ENCODE measurements at regions not wholly inside any gene's neighbourhood (a gene's known extent, or its start where the extent isn't known, plus 50 kb on each side); places are given as distances from the start of the nearest gene placed in this dataset.

DNA sequence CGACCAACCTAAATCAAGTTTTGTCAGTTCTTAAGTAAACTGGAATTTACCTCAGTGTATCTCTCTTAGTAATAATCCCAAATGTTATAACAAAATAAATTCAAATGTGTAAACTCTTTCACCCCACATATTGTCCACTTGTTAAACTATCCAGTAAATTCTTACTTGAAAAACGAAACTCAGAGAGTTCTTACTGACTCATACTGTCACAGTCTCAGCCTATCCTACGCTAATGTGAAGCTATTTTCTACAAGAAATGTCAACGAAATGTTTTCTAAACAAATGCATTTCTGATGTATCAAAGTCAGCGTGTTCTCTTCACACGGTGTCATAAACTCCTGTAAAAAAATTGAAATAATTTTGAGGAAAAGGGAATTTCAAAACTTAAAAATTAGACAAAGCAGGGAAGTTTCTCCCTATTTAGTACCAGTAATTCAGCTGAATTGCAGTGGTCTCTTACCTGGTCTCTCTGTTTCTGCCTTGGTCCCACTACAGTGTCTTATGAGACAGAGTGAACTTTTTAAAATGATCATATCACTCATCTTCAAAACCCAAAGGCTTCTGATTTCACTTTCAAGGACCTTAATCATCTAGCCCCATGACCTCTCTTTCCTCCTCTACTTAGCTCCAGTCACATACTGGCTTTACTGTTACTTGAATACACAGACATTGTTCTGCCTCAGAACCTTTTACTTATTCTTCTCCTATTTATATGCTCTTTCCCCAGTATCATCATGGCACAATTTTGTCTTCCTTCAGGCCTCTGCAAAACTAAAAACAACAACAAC lies 63.3 kb downstream of the DCAF8L1 start:
- ATAC-seq: no peak
- TF ChIP-seq BACH2 (CRISPR knock-in tag; IDR thresholded peaks at IDR 0.05; ENCODE audit: borderline replicate concordance) (no peak), PPARA (CRISPR knock-in tag; IDR thresholded peaks at IDR 0.05; ENCODE audit: borderline replicate concordance) (no peak), ZNF70 (CRISPR knock-in tag; IDR thresholded peaks at IDR 0.05) (no peak), OSR1 (CRISPR knock-in tag; IDR thresholded peaks at IDR 0.05) (no peak), RARB (CRISPR knock-in tag; IDR thresholded peaks at IDR 0.05) (no peak), CSDC2 (CRISPR knock-in tag; IDR thresholded peaks at IDR 0.05) (no peak), ZFP30 (CRISPR knock-in tag; IDR thresholded peaks at IDR 0.05) (no peak), ZFP3 (CRISPR knock-in tag; IDR thresholded peaks at IDR 0.05) (no peak)
- TF ChIP-seq, protein P1, sequence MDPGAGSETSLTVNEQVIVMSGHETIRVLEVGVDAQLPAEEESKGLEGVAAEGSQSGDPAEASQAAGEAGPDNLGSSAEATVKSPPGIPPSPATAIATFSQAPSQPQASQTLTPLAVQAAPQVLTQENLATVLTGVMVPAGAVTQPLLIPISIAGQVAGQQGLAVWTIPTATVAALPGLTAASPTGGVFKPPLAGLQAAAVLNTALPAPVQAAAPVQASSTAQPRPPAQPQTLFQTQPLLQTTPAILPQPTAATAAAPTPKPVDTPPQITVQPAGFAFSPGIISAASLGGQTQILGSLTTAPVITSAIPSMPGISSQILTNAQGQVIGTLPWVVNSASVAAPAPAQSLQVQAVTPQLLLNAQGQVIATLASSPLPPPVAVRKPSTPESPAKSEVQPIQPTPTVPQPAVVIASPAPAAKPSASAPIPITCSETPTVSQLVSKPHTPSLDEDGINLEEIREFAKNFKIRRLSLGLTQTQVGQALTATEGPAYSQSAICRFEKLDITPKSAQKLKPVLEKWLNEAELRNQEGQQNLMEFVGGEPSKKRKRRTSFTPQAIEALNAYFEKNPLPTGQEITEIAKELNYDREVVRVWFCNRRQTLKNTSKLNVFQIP (CRISPR knock-in tag; IDR thresholded peaks at IDR 0.05; ENCODE audit: borderline replicate concordance, low read depth): no peak

DNA sequence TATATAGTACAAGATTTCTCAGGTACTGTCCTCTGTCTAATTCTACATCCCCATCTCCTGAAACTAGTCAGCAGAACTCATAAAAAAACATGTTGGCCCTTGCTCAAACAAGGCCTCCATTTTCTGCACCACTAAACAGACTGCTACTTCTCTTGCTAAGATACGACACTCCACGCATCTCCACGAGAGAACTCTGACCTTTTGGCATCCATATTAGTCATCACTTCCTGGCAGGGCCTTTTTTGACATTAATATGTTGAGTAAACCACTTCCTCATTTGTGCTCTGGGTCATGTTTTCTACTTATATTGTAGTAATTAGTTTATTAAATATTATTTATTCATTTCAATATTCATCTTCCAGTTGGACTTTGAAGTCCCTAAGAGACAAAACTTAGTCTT lies 65.6 kb downstream of the DCAF8L1 start:
- TF ChIP-seq, protein P1 (CRISPR knock-in tag; IDR thresholded peaks at IDR 0.05; ENCODE audit: borderline replicate concordance, low read depth): no peak
- TF ChIP-seq ARNTL (CRISPR knock-in tag; IDR thresholded peaks at IDR 0.05; ENCODE audit: borderline replicate concordance, low read depth): no peak
- no peak for TF ChIP-seq SNAI2 (CRISPR knock-in tag; IDR thresholded peaks at IDR 0.05)
- TF ChIP-seq GLIS3 (CRISPR knock-in tag; IDR thresholded peaks at IDR 0.05): no peak
- TF ChIP-seq, protein P2, sequence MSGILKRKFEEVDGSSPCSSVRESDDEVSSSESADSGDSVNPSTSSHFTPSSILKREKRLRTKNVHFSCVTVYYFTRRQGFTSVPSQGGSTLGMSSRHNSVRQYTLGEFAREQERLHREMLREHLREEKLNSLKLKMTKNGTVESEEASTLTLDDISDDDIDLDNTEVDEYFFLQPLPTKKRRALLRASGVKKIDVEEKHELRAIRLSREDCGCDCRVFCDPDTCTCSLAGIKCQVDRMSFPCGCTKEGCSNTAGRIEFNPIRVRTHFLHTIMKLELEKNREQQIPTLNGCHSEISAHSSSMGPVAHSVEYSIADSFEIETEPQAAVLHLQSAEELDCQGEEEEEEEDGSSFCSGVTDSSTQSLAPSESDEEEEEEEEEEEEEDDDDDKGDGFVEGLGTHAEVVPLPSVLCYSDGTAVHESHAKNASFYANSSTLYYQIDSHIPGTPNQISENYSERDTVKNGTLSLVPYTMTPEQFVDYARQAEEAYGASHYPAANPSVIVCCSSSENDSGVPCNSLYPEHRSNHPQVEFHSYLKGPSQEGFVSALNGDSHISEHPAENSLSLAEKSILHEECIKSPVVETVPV (CRISPR knock-in tag; IDR thresholded peaks at IDR 0.05): no peak
- no peak for TF ChIP-seq BACH2 (CRISPR knock-in tag; IDR thresholded peaks at IDR 0.05; ENCODE audit: borderline replicate concordance)
- TF ChIP-seq ZFP30 (CRISPR knock-in tag; IDR thresholded peaks at IDR 0.05): no peak
- TF ChIP-seq ZNF8 (CRISPR knock-in tag; IDR thresholded peaks at IDR 0.05): no peak
- no peak for TF ChIP-seq ZNF70 (CRISPR knock-in tag; IDR thresholded peaks at IDR 0.05)
- TF ChIP-seq CSDC2 (CRISPR knock-in tag; IDR thresholded peaks at IDR 0.05): no peak
- TF ChIP-seq ZFP3 (CRISPR knock-in tag; IDR thresholded peaks at IDR 0.05): no peak
- no peak for TF ChIP-seq PPARA (CRISPR knock-in tag; IDR thresholded peaks at IDR 0.05; ENCODE audit: borderline replicate concordance)
- no peak for TF ChIP-seq TCF4 (CRISPR knock-in tag; IDR thresholded peaks at IDR 0.05; ENCODE audit: borderline replicate concordance)
- TF ChIP-seq ESRRG (CRISPR knock-in tag; IDR thresholded peaks at IDR 0.05): no peak
- TF ChIP-seq TOX (CRISPR knock-in tag; IDR thresholded peaks at IDR 0.05; ENCODE audit: borderline replicate concordance): no peak
- no peak for TF ChIP-seq OSR1 (CRISPR knock-in tag; IDR thresholded peaks at IDR 0.05)
- TF ChIP-seq ISL1 (CRISPR knock-in tag; IDR thresholded peaks at IDR 0.05): no peak
- ATAC-seq: peak; percentile 52; the same call in 2 of the 3 replicates

DNA sequence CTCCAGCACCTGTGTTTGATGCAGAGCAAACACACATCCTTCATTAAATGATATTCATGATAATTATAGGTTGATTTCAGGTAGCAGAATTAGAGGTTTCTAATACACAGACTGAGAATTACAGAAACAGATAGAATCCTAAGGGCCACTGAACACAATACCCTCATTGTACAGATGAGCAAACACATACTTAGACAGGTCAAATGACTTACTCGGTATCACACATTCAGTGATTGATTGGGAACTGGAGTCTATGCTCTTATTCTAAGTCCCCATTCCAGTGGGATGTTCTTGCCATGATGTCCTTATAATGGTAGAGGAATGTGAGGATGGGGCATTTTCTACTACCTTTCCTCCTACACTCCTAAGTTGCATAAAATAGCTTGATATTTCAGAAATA lies 70.8 kb downstream of the DCAF8L1 start:
- no peak for TF ChIP-seq RARB (CRISPR knock-in tag; IDR thresholded peaks at IDR 0.05)
- TF ChIP-seq, protein P1 (CRISPR knock-in tag; IDR thresholded peaks at IDR 0.05; ENCODE audit: borderline replicate concordance, low read depth): no peak
- TF ChIP-seq OSR1 (CRISPR knock-in tag; IDR thresholded peaks at IDR 0.05): no peak
- no peak for ATAC-seq

DNA sequence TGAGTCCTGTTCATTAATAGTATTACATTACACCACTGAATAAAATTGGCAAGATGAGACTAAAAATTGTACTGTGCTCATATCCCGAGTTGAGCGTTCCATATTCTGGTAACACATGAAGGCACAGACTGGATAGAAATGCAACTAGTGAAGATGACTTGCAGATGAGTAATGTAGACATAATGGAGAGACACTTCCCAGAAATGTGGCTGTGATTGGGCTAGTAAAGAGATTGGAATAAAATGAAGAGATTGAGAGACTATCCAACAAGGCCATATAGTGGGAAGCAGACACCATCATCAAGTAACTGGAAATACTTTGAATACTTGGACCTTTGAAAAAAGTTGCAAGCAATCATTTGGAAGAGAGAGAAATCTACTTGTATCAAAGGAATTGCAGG lies 77.3 kb downstream of the DCAF8L1 start:
- no peak for ATAC-seq
- TF ChIP-seq ESRRG (CRISPR knock-in tag; IDR thresholded peaks at IDR 0.05) (no peak), OSR1 (CRISPR knock-in tag; IDR thresholded peaks at IDR 0.05) (no peak), ARNTL (CRISPR knock-in tag; IDR thresholded peaks at IDR 0.05; ENCODE audit: borderline replicate concordance, low read depth) (no peak), ZFP30 (CRISPR knock-in tag; IDR thresholded peaks at IDR 0.05) (no peak), ZNF70 (CRISPR knock-in tag; IDR thresholded peaks at IDR 0.05) (no peak), TCF4 (CRISPR knock-in tag; IDR thresholded peaks at IDR 0.05; ENCODE audit: borderline replicate concordance) (no peak), RARB (CRISPR knock-in tag; IDR thresholded peaks at IDR 0.05) (no peak), GLIS3 (CRISPR knock-in tag; IDR thresholded peaks at IDR 0.05) (no peak)
- TF ChIP-seq, protein P3, sequence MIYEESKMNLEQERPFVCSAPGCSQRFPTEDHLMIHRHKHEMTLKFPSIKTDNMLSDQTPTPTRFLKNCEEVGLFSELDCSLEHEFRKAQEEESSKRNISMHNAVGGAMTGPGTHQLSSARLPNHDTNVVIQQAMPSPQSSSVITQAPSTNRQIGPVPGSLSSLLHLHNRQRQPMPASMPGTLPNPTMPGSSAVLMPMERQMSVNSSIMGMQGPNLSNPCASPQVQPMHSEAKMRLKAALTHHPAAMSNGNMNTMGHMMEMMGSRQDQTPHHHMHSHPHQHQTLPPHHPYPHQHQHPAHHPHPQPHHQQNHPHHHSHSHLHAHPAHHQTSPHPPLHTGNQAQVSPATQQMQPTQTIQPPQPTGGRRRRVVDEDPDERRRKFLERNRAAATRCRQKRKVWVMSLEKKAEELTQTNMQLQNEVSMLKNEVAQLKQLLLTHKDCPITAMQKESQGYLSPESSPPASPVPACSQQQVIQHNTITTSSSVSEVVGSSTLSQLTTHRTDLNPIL (CRISPR knock-in tag; IDR thresholded peaks at IDR 0.05; ENCODE audit: low read depth): no peak
- TF ChIP-seq, protein P4, sequence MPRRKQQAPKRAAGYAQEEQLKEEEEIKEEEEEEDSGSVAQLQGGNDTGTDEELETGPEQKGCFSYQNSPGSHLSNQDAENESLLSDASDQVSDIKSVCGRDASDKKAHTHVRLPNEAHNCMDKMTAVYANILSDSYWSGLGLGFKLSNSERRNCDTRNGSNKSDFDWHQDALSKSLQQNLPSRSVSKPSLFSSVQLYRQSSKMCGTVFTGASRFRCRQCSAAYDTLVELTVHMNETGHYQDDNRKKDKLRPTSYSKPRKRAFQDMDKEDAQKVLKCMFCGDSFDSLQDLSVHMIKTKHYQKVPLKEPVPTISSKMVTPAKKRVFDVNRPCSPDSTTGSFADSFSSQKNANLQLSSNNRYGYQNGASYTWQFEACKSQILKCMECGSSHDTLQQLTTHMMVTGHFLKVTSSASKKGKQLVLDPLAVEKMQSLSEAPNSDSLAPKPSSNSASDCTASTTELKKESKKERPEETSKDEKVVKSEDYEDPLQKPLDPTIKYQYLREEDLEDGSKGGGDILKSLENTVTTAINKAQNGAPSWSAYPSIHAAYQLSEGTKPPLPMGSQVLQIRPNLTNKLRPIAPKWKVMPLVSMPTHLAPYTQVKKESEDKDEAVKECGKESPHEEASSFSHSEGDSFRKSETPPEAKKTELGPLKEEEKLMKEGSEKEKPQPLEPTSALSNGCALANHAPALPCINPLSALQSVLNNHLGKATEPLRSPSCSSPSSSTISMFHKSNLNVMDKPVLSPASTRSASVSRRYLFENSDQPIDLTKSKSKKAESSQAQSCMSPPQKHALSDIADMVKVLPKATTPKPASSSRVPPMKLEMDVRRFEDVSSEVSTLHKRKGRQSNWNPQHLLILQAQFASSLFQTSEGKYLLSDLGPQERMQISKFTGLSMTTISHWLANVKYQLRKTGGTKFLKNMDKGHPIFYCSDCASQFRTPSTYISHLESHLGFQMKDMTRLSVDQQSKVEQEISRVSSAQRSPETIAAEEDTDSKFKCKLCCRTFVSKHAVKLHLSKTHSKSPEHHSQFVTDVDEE (CRISPR knock-in tag; IDR thresholded peaks at IDR 0.05): no peak
- TF ChIP-seq, protein P5, sequence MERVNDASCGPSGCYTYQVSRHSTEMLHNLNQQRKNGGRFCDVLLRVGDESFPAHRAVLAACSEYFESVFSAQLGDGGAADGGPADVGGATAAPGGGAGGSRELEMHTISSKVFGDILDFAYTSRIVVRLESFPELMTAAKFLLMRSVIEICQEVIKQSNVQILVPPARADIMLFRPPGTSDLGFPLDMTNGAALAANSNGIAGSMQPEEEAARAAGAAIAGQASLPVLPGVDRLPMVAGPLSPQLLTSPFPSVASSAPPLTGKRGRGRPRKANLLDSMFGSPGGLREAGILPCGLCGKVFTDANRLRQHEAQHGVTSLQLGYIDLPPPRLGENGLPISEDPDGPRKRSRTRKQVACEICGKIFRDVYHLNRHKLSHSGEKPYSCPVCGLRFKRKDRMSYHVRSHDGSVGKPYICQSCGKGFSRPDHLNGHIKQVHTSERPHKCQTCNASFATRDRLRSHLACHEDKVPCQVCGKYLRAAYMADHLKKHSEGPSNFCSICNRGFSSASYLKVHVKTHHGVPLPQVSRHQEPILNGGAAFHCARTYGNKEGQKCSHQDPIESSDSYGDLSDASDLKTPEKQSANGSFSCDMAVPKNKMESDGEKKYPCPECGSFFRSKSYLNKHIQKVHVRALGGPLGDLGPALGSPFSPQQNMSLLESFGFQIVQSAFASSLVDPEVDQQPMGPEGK (CRISPR knock-in tag; IDR thresholded peaks at IDR 0.05; ENCODE audit: borderline replicate concordance): no peak

All from SK-N-SH treated with all-trans-retinoic acid at 6 μM for 48 hours (cell line).